Astrocyte of the cerebellum (primary cell): ENCODE measurements at regions not wholly inside any gene's neighbourhood (a gene's known extent, or its start where the extent isn't known, plus 50 kb on each side); places are given as distances from the start of the nearest gene placed in this dataset.

Experiments
- DNase-seq: peaks from one replicate; pipeline ENCODE4 v3.0.0-alpha.2; 2011; ENCODE audit warnings: low read depth
- H3K4me3 ChIP-seq: 2 replicates; pipeline ENCODE4 v1.5.1; 2011; ENCODE audit warnings: mild to moderate bottlenecking, low read depth, low read length, moderate library complexity
- CTCF ChIP-seq: IDR thresholded peaks from 2 replicates; pipeline ENCODE4 v1.5.1; 2012; ENCODE audit warnings: low read length, low read depth, moderate library complexity, mild to moderate bottlenecking; ENCODE audit errors: missing control alignments
- in situ Hi-C: cut with HindIII; loops from 2 replicates; pipeline ENCODE4 v1.10.0; 2017; ENCODE audit warnings: low sequenced_read_pairs

GRCh38 chr18:45493830-45494229 lies 121.4 kb upstream of the SLC14A2 start:
- DNase-seq = no peak
- no peak overlapping the region for H3K4me3 ChIP-seq
- in situ Hi-C loops = no loop called here
- TF ChIP-seq CTCF = no peak

GRCh38 chr18:45494811-45495210 lies 120.5 kb upstream of the SLC14A2 start:
- DNase-seq = no peak
- in situ Hi-C loops = no loop called here
- TF ChIP-seq CTCF = no peak
- no peak overlapping the region for H3K4me3 ChIP-seq

- no peak for DNase-seq
- H3K4me3 ChIP-seq = no peak overlapping the region
- no peak for TF ChIP-seq CTCF
- in situ Hi-C loops = no loop called here
These were observed 118.5 kb upstream of the SLC14A2 start for GRCh38 chr18:45496741-45497140.

GRCh38 chr18:45497595-45498286 lies 117.5 kb upstream of the SLC14A2 start:
- in situ Hi-C loops = no loop called here
- no peak for DNase-seq
- H3K4me3 ChIP-seq = no peak overlapping the region
- no peak for TF ChIP-seq CTCF

GRCh38 chr18:45498287-45498658 lies 117.0 kb upstream of the SLC14A2 start:
- in situ Hi-C loops = no loop called here
- no peak for DNase-seq
- H3K4me3 ChIP-seq = no peak overlapping the region
- no peak for TF ChIP-seq CTCF

GRCh38 chr18:45503990-45504389 lies 111.3 kb upstream of the SLC14A2 start:
- H3K4me3 ChIP-seq = no peak overlapping the region
- no peak for DNase-seq
- in situ Hi-C loops = no loop called here
- no peak for TF ChIP-seq CTCF
